Calu3 (cell line): ENCODE measurements at regions not wholly inside any gene's neighbourhood (a gene's known extent, or its start where the extent isn't known, plus 50 kb on each side); places are given as distances from the start of the nearest gene placed in this dataset.

ENCODE experiments used
- BruUV-seq: library from RNA; stranded (reverse); fragments of 400-500 nt; replicated peaks from 2 replicates; lab custom pipeline; 2021; lab: Mats Ljungman, UMichigan
- CTCF ChIA-PET: fragments of 300-600 bp; sonication (Branson Sonifier 250); formaldehyde crosslinking; loops from one replicate; lab custom pipeline; 2022; ENCODE audit warnings: antibody characterized with exemption; lab: Charles Lee
- DNase-seq: peaks from one replicate; pipeline ENCODE4 v3.0.0; 2022
- H3K27ac Mint-ChIP-seq: one replicate; pipeline ENCODE4 v1.8.0; 2022; ENCODE audit warnings: mixed read lengths; ENCODE audit not compliant: unreplicated experiment
- H3K27me3 Mint-ChIP-seq: one replicate; pipeline ENCODE4 v1.8.0; 2022; ENCODE audit warnings: mixed read lengths; ENCODE audit not compliant: unreplicated experiment
- H3K36me3 Mint-ChIP-seq: one replicate; pipeline ENCODE4 v1.8.0; 2022; ENCODE audit warnings: mild to moderate bottlenecking, moderate library complexity, mixed read lengths; ENCODE audit not compliant: insufficient read depth, unreplicated experiment
- H3K4me1 Mint-ChIP-seq: one replicate; pipeline ENCODE4 v1.8.0; 2022; ENCODE audit warnings: mild to moderate bottlenecking, low read depth, mixed read lengths; ENCODE audit not compliant: unreplicated experiment
- H3K4me3 Mint-ChIP-seq: one replicate; pipeline ENCODE4 v1.8.0; 2022; ENCODE audit warnings: mild to moderate bottlenecking, low read depth, moderate library complexity, mixed read lengths; ENCODE audit not compliant: unreplicated experiment
- H3K9me3 Mint-ChIP-seq: one replicate; pipeline ENCODE4 v1.8.0; 2022; ENCODE audit warnings: low read depth, mixed read lengths; ENCODE audit not compliant: unreplicated experiment
- CTCF ChIP-seq: fragments of 200-600 bp; IDR thresholded peaks from one replicate; pipeline ENCODE4 v1.8.0; 2022; ENCODE audit warnings: antibody characterized with exemption; ENCODE audit not compliant: unreplicated experiment
- intact Hi-C: fragments of 100-400 bp; cut with micrococcal nuclease; formaldehyde crosslinking; loops from one replicate; pipeline ENCODE4 v1.10.0; 2022; ENCODE audit not compliant: unreplicated experiment
- microRNA-seq: library from miRNA; unstranded; fragments of <30 nt; microRNA quantifications from one replicate; pipeline ENCODE4 v1.2.0, GENCODE V29; 2022

- intact Hi-C loops, result no loop called here
- no peak for TF ChIP-seq CTCF
- CTCF ChIA-PET, result no interaction called here
- DNase-seq, result no peak
- no peak overlapping the region for H3K4me3 Mint-ChIP-seq
- no peaks in the 10 kb centered on the region for H3K9me3 Mint-ChIP-seq
- H3K36me3 Mint-ChIP-seq, result peaks cover 7% of the 10 kb centered on the region
- peaks cover 33% of the 10 kb centered on the region for H3K27me3 Mint-ChIP-seq
- peaks cover 12% of the 10 kb centered on the region for H3K4me1 Mint-ChIP-seq
- no TSS peak for BruUV-seq
- no peak overlapping the region for H3K27ac Mint-ChIP-seq
Observed at GRCh38 chr10:43024524-43024923, 52.3 kb upstream of the RET start.

GRCh38 chr10:43024942-43025700 is 51.7 kb upstream of the RET start:
- H3K27ac Mint-ChIP-seq, result no peak overlapping the region
- H3K27me3 Mint-ChIP-seq, result peaks cover 33% of the 10 kb centered on the region
- CTCF ChIA-PET, result no interaction called here

GRCh38 chr10:43026039-43026973 is 50.6 kb upstream of the RET start:
- peak overlapping the region; percentile 16 for H3K27ac Mint-ChIP-seq
- peaks cover 12% of the 10 kb centered on the region for H3K4me1 Mint-ChIP-seq
- peaks cover 7% of the 10 kb centered on the region for H3K36me3 Mint-ChIP-seq
- BruUV-seq, result no TSS peak
- H3K9me3 Mint-ChIP-seq, result no peaks in the 10 kb centered on the region
- DNase-seq, result peak; percentile 63
- peak overlapping the region; percentile 61 for H3K4me3 Mint-ChIP-seq
- TF ChIP-seq CTCF, result no peak
- intact Hi-C loops, result loop anchor here (5.0 kb wide), 1 partner anchor 51 kb away; the partner anchor contains the start of gene RET
- peaks cover 33% of the 10 kb centered on the region for H3K27me3 Mint-ChIP-seq
- CTCF ChIA-PET, result interaction anchor here (1.0 kb wide), 1 partner anchor 49 kb away, joined by 3 read pairs; no protein-coding TSS in a partner anchor

More at GRCh38 chr10:43024942-43025700, 51.7 kb upstream of the RET start:
- Mint-ChIP-seq H3K4me1 (peaks cover 12% of the 10 kb centered on the region), H3K36me3 (peaks cover 7% of the 10 kb centered on the region), H3K4me3 (no peak overlapping the region), H3K9me3 (no peaks in the 10 kb centered on the region)
- TF ChIP-seq CTCF, result no peak
- no TSS peak for BruUV-seq
- intact Hi-C loops, result loop anchor here (5.0 kb wide), 1 partner anchor 52 kb away; the partner anchor contains the start of gene RET
- DNase-seq, result no peak

Small RNA genes in the stretch of these regions (microRNA-seq; reads per million reads assigned to microRNA genes)
- 3.9 reads per million, percentile 7 among the genes with 10 or more reads in this experiment for gene MIR5100
